ENCODE measurements at regions not wholly inside any gene's neighbourhood (a gene's known extent, or its start where the extent isn't known, plus 50 kb on each side); places are given as distances from the start of the nearest gene placed in this dataset.

DNA sequence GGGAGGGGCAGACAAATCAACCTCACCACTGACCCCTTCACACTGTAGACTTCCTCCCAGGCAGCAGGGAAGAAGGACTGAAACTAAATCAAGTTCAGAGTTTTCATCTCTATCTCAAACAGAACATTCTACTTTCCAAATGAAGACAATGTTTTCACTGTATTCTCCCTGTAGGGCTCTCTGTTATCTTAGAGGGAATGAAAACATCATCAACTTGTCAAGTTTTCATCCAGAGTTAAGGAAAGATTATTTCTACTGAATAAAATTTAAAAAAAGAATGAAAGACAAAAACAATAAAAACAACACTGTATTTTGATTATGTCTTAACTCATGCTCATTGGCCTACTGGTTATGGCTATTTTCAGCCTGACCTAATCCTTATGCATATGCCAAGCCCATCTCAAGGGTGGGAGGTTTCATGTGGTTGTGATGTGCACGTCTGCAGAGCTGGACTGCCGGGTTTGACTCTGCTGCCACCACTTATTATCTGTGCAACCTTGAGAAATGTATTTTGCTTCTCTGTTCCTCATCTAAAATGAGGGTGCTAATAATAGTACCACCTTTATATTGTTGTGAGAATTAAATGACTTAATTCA lies 152.0 kb upstream of the AVPR1A start:
- ChIA-PET POLR2A (no interaction called here), CTCF (no interaction called here)
- DNase-seq (ENCODE audit: extremely low spot score), result no peak
- no peak for TF ChIP-seq HDGF (IDR thresholded peaks at IDR 0.05; ENCODE audit: borderline replicate concordance)
- no peak for TF ChIP-seq FOXA1 (IDR thresholded peaks at IDR 0.05)
- no peak for TF ChIP-seq SUZ12 (IDR thresholded peaks at IDR 0.05)
- no peak for TF ChIP-seq CTBP1 (IDR thresholded peaks at IDR 0.05; ENCODE audit: borderline replicate concordance)
- no peak for TF ChIP-seq ARNT (IDR thresholded peaks at IDR 0.05)
- no peak for TF ChIP-seq FOXK2 (IDR thresholded peaks at IDR 0.05)
- no peak for TF ChIP-seq TARDBP (IDR thresholded peaks at IDR 0.05)
- TF ChIP-seq ZNF384 (IDR thresholded peaks at IDR 0.05), result no peak
- no peak for TF ChIP-seq BHLHE40 (IDR thresholded peaks at IDR 0.05; ENCODE audit: borderline replicate concordance)
- no peak for TF ChIP-seq NFRKB (IDR thresholded peaks at IDR 0.05)
- no peak for TF ChIP-seq SP1 (IDR thresholded peaks at IDR 0.05)
- TF ChIP-seq ELF4 (IDR thresholded peaks at IDR 0.05), result no peak
- TF ChIP-seq, protein P1, sequence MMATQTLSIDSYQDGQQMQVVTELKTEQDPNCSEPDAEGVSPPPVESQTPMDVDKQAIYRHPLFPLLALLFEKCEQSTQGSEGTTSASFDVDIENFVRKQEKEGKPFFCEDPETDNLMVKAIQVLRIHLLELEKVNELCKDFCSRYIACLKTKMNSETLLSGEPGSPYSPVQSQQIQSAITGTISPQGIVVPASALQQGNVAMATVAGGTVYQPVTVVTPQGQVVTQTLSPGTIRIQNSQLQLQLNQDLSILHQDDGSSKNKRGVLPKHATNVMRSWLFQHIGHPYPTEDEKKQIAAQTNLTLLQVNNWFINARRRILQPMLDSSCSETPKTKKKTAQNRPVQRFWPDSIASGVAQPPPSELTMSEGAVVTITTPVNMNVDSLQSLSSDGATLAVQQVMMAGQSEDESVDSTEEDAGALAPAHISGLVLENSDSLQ (IDR thresholded peaks at IDR 0.05), result no peak
- no peak for TF ChIP-seq L3MBTL2 (conservative IDR thresholded peaks at IDR 0.05)
- TF ChIP-seq LEF1 (IDR thresholded peaks at IDR 0.05; ENCODE audit: borderline replicate concordance), result no peak
- no peak for TF ChIP-seq FOXM1 (IDR thresholded peaks at IDR 0.05; ENCODE audit: borderline replicate concordance)

DNA sequence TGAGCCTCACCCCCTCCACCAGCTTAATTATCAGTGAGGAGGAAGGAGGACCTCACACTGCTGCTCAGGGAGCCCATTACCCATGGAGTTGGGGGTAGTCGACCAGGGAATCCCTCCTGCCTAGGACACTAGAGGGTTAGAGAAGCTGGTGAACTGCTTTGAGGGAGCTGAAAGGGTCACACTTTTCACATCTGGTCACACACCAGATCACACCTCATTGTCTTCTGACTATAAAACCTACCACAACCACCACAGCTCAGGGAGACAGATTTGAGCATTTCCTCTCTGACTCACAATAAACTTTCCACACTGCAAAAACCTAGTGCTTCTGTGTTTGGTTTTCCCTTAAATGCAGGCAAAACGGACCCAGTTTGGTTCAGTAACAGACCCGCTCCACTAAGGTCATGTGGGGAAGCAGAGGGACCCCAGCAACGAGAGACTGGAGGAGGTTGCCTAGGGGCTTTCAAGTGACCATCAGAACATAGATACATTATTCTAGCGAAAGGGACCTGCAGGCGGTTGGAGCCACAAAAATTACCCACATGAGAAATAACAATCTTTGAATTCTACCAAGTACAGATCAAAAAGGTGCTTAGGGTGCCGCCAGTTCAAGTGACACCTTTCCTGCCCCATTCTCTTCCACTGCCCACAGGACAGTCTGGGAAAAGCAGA lies 151.4 kb upstream of the AVPR1A start:
- DNase-seq (ENCODE audit: extremely low spot score), result no peak
- ChIA-PET POLR2A (no interaction called here), CTCF (no interaction called here)
- TF ChIP-seq FOXA1 (IDR thresholded peaks at IDR 0.05), result no peak
- no peak for TF ChIP-seq NFRKB (IDR thresholded peaks at IDR 0.05)
- TF ChIP-seq SUZ12 (IDR thresholded peaks at IDR 0.05), result no peak
- no peak for TF ChIP-seq HDGF (IDR thresholded peaks at IDR 0.05; ENCODE audit: borderline replicate concordance)
- no peak for TF ChIP-seq ZNF384 (IDR thresholded peaks at IDR 0.05)
- no peak for TF ChIP-seq TARDBP (IDR thresholded peaks at IDR 0.05)
- no peak for TF ChIP-seq L3MBTL2 (conservative IDR thresholded peaks at IDR 0.05)
- no peak for TF ChIP-seq FOXM1 (IDR thresholded peaks at IDR 0.05; ENCODE audit: borderline replicate concordance)
- no peak for TF ChIP-seq ARNT (IDR thresholded peaks at IDR 0.05)
- TF ChIP-seq BHLHE40 (IDR thresholded peaks at IDR 0.05; ENCODE audit: borderline replicate concordance), result no peak
- no peak for TF ChIP-seq LEF1 (IDR thresholded peaks at IDR 0.05; ENCODE audit: borderline replicate concordance)
- TF ChIP-seq SP1 (IDR thresholded peaks at IDR 0.05), result no peak
- no peak for TF ChIP-seq CTBP1 (IDR thresholded peaks at IDR 0.05; ENCODE audit: borderline replicate concordance)
- no peak for TF ChIP-seq FOXK2 (IDR thresholded peaks at IDR 0.05)
- TF ChIP-seq, protein P1 (IDR thresholded peaks at IDR 0.05), result no peak
- TF ChIP-seq ELF4 (IDR thresholded peaks at IDR 0.05), result no peak

DNA sequence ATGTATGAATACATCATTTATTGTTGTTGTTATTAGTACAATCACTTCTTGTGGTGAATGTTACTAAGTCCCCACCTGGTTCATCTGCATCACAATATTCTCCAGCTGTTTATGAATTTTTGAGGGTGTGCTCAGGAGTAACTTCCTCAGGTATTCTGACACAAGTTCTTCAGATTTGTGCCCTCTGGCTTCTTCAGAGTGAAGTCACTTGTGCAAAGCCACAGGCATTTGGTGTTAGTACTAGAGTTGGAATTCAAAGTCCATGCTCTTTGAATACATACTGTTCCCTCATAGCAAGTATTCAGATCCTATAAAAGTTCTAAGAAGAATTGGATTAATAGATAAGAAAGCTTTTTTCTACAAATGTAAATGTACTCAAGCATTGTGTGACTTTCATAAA lies 150.3 kb upstream of the AVPR1A start:
- TF ChIP-seq L3MBTL2 (conservative IDR thresholded peaks at IDR 0.05), result no peak
- no peak for TF ChIP-seq BHLHE40 (IDR thresholded peaks at IDR 0.05; ENCODE audit: borderline replicate concordance)
- no peak for TF ChIP-seq FOXK2 (IDR thresholded peaks at IDR 0.05)
- TF ChIP-seq FOXA1 (IDR thresholded peaks at IDR 0.05), result no peak
- TF ChIP-seq ZNF384 (IDR thresholded peaks at IDR 0.05), result no peak
- no peak for TF ChIP-seq LEF1 (IDR thresholded peaks at IDR 0.05; ENCODE audit: borderline replicate concordance)
- TF ChIP-seq ELF4 (IDR thresholded peaks at IDR 0.05), result no peak
- TF ChIP-seq FOXM1 (IDR thresholded peaks at IDR 0.05; ENCODE audit: borderline replicate concordance), result no peak
- no peak for TF ChIP-seq NFRKB (IDR thresholded peaks at IDR 0.05)
- POLR2A ChIA-PET, result no interaction called here

DNA sequence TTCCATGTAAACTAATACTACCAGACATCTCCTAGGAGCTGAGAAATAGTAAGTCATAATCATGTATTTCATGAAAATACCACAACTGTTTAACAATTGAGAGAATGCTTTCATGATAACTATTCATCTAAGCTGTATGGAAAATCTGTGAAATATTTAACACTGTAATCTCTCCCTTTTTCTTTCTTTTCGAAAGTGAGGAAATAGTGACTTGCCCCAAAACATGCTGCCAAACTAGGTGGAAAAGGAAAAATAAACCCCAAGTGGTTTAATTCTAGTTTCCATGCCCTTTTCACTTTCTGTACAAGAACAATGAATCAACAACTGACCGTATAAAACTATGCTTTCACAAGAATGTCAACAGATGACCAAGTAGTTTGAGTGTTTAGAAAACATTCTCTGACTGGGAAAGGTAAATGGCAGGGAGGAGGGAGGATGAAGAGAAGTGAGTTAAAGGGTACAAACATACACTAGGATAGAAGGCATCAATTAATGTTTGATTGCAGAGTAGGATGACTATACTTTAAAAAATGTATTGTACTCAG lies 147.5 kb upstream of the AVPR1A start:
- ChIA-PET CTCF (no interaction called here), POLR2A (no interaction called here)
- TF ChIP-seq BHLHE40 (IDR thresholded peaks at IDR 0.05; ENCODE audit: borderline replicate concordance) (no peak), ARNT (IDR thresholded peaks at IDR 0.05) (no peak), ELF4 (IDR thresholded peaks at IDR 0.05) (no peak), SUZ12 (IDR thresholded peaks at IDR 0.05) (no peak), FOXM1 (IDR thresholded peaks at IDR 0.05; ENCODE audit: borderline replicate concordance) (no peak)
- no peak for DNase-seq (ENCODE audit: extremely low spot score)

More for the DNA sequence above, 150.3 kb upstream of the AVPR1A start:
- CTCF ChIA-PET, result no interaction called here
- no peak for DNase-seq (ENCODE audit: extremely low spot score)

DNA sequence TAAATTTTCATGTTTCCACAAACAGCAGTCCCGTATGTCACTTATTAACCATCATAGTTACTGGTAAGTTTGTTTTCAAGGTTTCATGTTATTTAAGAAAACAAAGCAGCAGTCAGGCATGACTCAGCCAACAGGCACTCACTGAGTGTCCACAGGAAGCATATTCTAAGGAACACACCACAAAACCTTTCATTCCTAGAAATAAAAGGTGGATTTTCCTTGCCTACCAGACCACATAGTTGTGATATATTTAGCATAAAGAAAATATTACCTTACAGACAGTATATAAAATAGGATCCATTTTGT lies 143.3 kb upstream of the AVPR1A start:
- TF ChIP-seq NFRKB (IDR thresholded peaks at IDR 0.05), result no peak
- ChIA-PET CTCF (no interaction called here), POLR2A (no interaction called here)
- no peak for DNase-seq (ENCODE audit: extremely low spot score)

DNA sequence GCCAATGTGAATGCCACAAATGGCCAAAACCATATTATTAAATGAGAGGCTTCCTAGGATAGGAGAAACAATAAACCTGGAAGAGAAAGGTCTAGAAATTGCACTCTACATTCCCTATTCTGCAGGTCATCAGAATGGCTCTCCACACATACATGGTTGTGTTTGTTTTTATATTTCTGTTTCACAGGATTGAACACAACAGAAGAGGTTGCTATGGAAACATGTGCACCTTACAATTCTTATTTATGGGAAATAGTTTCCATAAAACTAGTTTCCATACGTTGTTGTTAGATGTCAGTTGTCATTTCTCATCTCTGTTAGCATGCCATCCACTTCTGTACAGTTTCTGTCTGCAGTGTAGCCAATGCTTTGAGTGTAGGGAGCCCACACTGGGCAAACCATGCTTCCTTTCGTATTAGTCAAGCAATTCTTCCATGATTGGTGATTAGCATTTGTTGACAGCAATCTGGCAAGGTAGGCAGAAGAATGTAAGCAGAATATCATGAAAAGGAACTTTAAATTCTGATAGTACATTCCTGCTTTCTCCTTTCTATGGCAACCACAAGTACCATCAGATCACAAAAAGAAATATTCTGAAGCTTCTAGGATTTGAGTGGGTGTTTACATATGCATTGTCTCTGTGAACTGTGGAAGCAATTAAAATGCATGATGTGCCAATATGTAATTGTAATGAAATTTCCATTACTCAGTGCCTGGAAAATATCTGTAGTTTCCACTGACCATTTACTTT lies 141.6 kb upstream of the AVPR1A start:
- TF ChIP-seq ELF4 (IDR thresholded peaks at IDR 0.05), result no peak
- TF ChIP-seq HDGF (IDR thresholded peaks at IDR 0.05; ENCODE audit: borderline replicate concordance), result no peak
- no peak for TF ChIP-seq FOXA1 (IDR thresholded peaks at IDR 0.05)
- TF ChIP-seq, protein P1 (IDR thresholded peaks at IDR 0.05), result no peak
- no peak for TF ChIP-seq BHLHE40 (IDR thresholded peaks at IDR 0.05; ENCODE audit: borderline replicate concordance)
- TF ChIP-seq FOXM1 (IDR thresholded peaks at IDR 0.05; ENCODE audit: borderline replicate concordance), result no peak
- no peak for TF ChIP-seq ARNT (IDR thresholded peaks at IDR 0.05)
- TF ChIP-seq LEF1 (IDR thresholded peaks at IDR 0.05; ENCODE audit: borderline replicate concordance), result no peak
- TF ChIP-seq TARDBP (IDR thresholded peaks at IDR 0.05), result no peak
- no peak for TF ChIP-seq L3MBTL2 (conservative IDR thresholded peaks at IDR 0.05)
- no peak for TF ChIP-seq SP1 (IDR thresholded peaks at IDR 0.05)
- no peak for TF ChIP-seq FOXK2 (IDR thresholded peaks at IDR 0.05)
- no peak for TF ChIP-seq NFRKB (IDR thresholded peaks at IDR 0.05)
- TF ChIP-seq CTBP1 (IDR thresholded peaks at IDR 0.05; ENCODE audit: borderline replicate concordance), result no peak
- no peak for TF ChIP-seq ZNF384 (IDR thresholded peaks at IDR 0.05)
- TF ChIP-seq SUZ12 (IDR thresholded peaks at IDR 0.05), result no peak

More for the DNA sequence above, 141.6 kb upstream of the AVPR1A start:
- CTCF ChIA-PET, result no interaction called here
- POLR2A ChIA-PET, result no interaction called here
- DNase-seq (ENCODE audit: extremely low spot score), result no peak
